Breast epithelium (tissue), 3 donors: ENCODE measurements at regions not wholly inside any gene's neighbourhood (a gene's known extent, or its start where the extent isn't known, plus 50 kb on each side); places are given as distances from the start of the nearest gene placed in this dataset.

ENCODE experiments used
- CTCF ChIP-seq, 3 donors: fragments of 450-650 bp; IDR thresholded peaks; one replicate each; pipeline ENCODE4 v1.5.1; 2016 to 2017; ENCODE audit warnings: antibody characterized with exemption in 3 of 3, mild to moderate bottlenecking in 3 of 3, moderate library complexity in 3 of 3
- POLR2A ChIP-seq: fragments of 450-650 bp; IDR thresholded peaks from one replicate; pipeline ENCODE4 v1.6.1; 2016; ENCODE audit warnings: antibody characterized with exemption, mild to moderate bottlenecking, moderate library complexity

- TF ChIP-seq POLR2A (no peak), CTCF (IDR thresholded peaks at IDR 0.05) (no peak)
Measured at GRCh38 chrX:16487620-16488385, 162.2 kb upstream of the S100G start.
